ENCODE measurements at regions not wholly inside any gene's neighbourhood (a gene's known extent, or its start where the extent isn't known, plus 50 kb on each side); places are given as distances from the start of the nearest gene placed in this dataset.

- Histone ChIP-seq H3K27me3 (ENCODE audit: control insufficient read depth, insufficient read depth, low read length) (no peaks in the 10 kb centered on the region), H3K9me3 (ENCODE audit: control insufficient read depth, low read length) (no peaks in the 10 kb centered on the region), H3K36me3 (ENCODE audit: control insufficient read depth, insufficient read depth, low read length) (no peaks in the 10 kb centered on the region), H3K9ac (ENCODE audit: low read length) (no peak overlapping the region), H3K4me3 (ENCODE audit: low read length) (no peak overlapping the region), H3K4me1 (ENCODE audit: control insufficient read depth, insufficient read depth, low read length) (no peaks in the 10 kb centered on the region)
These were observed 457.2 kb upstream of the TRIB2 start for GRCh38 chr2:12259493-12259892.

DNA sequence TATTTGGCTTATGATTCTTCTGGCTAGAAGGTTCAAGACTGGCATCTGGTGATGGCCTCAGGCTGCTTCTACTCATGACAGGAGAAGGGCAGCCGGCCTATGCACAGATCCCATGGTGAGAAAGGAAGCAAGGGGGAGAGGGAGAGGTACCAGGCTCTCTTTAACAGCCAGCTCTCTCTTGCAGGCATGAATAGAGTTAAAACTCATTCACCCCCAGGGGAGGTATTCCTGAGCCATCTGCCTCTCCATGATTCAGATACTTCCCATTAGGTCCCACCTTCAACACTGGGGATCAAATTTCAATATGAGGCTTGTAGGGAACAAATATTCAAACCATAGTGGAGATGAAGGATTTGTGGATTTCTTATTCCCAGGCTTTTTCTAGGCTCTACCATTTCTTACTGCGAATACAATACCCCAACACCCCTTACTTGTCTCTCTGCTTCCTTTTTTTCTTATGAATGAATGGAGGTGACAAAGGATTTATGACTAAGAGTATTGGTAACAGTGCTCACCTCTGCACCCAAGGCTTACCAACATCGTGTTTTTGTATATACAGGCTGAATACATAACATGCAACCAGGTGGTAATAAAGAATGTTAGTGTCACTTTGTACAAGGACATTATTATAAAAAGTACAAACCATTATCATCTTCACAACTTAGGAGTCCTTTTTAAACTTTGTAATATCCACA lies 454.6 kb upstream of the TRIB2 start:
- Histone ChIP-seq H3K36me3 (ENCODE audit: control insufficient read depth, insufficient read depth, low read length) (no peaks in the 10 kb centered on the region), H3K9ac (ENCODE audit: low read length) (no peak overlapping the region), H3K27me3 (ENCODE audit: control insufficient read depth, insufficient read depth, low read length) (no peaks in the 10 kb centered on the region), H3K4me3 (ENCODE audit: low read length) (no peak overlapping the region), H3K4me1 (ENCODE audit: control insufficient read depth, insufficient read depth, low read length) (no peaks in the 10 kb centered on the region), H3K9me3 (ENCODE audit: control insufficient read depth, low read length) (no peaks in the 10 kb centered on the region)

DNA sequence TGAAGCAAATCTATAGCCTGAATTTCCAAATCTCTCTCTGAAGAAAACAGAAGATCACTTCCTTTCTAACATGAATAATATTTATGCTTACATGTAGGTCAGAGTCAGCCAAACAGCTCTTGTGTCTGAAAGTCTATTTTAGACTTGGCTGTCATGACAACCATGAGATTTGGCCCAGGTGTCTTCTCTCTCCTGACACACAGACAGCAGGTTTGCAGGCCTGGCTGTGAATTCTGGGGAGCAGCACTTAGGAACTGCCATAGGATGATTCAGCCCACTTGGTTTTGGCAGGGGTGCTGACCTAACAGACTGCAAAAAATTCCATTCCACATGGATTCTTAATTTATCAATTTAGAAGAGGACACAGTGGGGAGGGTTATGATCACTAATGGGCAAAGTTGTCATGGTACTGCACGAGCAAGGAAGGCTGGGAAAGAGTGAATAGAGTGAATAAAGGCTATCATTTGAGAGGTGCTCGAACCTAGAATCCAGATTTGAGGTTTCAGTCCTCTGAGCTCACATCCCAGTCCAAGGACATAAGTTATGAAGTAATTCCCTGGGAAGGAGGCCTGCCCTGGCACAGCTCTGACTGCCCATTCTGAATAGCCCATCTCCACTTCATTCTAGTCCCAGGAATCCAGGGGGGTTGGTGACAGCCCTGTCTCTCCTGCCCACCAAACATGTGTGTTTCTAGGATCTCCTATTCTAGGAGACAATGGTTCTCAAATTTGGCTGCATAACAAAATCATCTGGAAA lies 453.9 kb upstream of the TRIB2 start:
- Histone ChIP-seq H3K9ac (ENCODE audit: low read length) (no peak overlapping the region), H3K4me1 (ENCODE audit: control insufficient read depth, insufficient read depth, low read length) (no peaks in the 10 kb centered on the region), H3K36me3 (ENCODE audit: control insufficient read depth, insufficient read depth, low read length) (no peaks in the 10 kb centered on the region), H3K27me3 (ENCODE audit: control insufficient read depth, insufficient read depth, low read length) (no peaks in the 10 kb centered on the region), H3K4me3 (ENCODE audit: low read length) (no peak overlapping the region), H3K9me3 (ENCODE audit: control insufficient read depth, low read length) (no peaks in the 10 kb centered on the region)

- Histone ChIP-seq H3K4me1 (ENCODE audit: control insufficient read depth, insufficient read depth, low read length) (no peaks in the 10 kb centered on the region), H3K9ac (ENCODE audit: low read length) (no peak overlapping the region), H3K36me3 (ENCODE audit: control insufficient read depth, insufficient read depth, low read length) (no peaks in the 10 kb centered on the region), H3K4me3 (ENCODE audit: low read length) (no peak overlapping the region), H3K27me3 (ENCODE audit: control insufficient read depth, insufficient read depth, low read length) (no peaks in the 10 kb centered on the region), H3K9me3 (ENCODE audit: control insufficient read depth, low read length) (no peaks in the 10 kb centered on the region)
These were observed 453.0 kb upstream of the TRIB2 start for GRCh38 chr2:12263730-12264129.

- Histone ChIP-seq H3K27me3 (ENCODE audit: control insufficient read depth, insufficient read depth, low read length) (no peaks in the 10 kb centered on the region), H3K4me1 (ENCODE audit: control insufficient read depth, insufficient read depth, low read length) (no peaks in the 10 kb centered on the region), H3K9me3 (ENCODE audit: control insufficient read depth, low read length) (no peaks in the 10 kb centered on the region), H3K4me3 (ENCODE audit: low read length) (no peak overlapping the region), H3K9ac (ENCODE audit: low read length) (no peak overlapping the region), H3K36me3 (ENCODE audit: control insufficient read depth, insufficient read depth, low read length) (no peaks in the 10 kb centered on the region)
These were observed 452.6 kb upstream of the TRIB2 start for GRCh38 chr2:12264146-12264545.

- Histone ChIP-seq H3K9me3 (ENCODE audit: control insufficient read depth, low read length) (no peaks in the 10 kb centered on the region), H3K4me1 (ENCODE audit: control insufficient read depth, insufficient read depth, low read length) (no peaks in the 10 kb centered on the region), H3K36me3 (ENCODE audit: control insufficient read depth, insufficient read depth, low read length) (no peaks in the 10 kb centered on the region), H3K9ac (ENCODE audit: low read length) (no peak overlapping the region), H3K4me3 (ENCODE audit: low read length) (no peak overlapping the region), H3K27me3 (ENCODE audit: control insufficient read depth, insufficient read depth, low read length) (no peaks in the 10 kb centered on the region)
These were observed 451.1 kb upstream of the TRIB2 start for GRCh38 chr2:12265646-12266045.

DNA sequence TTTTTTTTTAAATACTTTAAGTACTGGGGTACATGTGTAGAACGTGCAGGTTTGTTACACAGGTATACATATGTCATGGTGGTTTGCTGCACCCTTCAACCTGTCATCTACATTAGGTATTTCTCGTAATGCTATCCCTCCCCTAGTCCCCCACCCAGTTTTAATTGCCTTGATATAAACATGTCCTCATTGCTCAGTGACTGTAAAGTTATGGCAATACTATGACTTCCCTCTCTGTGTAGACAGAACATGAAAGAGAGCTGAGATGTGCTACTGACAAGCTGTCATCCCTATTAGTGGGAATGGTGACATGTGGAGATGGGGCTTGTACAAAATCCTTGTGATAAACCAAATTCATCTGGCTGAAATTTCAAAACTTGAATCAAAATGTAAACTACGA lies 449.7 kb upstream of the TRIB2 start:
- Histone ChIP-seq H3K27me3 (ENCODE audit: control insufficient read depth, insufficient read depth, low read length) (no peaks in the 10 kb centered on the region), H3K9me3 (ENCODE audit: control insufficient read depth, low read length) (no peaks in the 10 kb centered on the region), H3K36me3 (ENCODE audit: control insufficient read depth, insufficient read depth, low read length) (no peaks in the 10 kb centered on the region), H3K4me3 (ENCODE audit: low read length) (no peak overlapping the region), H3K9ac (ENCODE audit: low read length) (no peak overlapping the region), H3K4me1 (ENCODE audit: control insufficient read depth, insufficient read depth, low read length) (no peaks in the 10 kb centered on the region)

DNA sequence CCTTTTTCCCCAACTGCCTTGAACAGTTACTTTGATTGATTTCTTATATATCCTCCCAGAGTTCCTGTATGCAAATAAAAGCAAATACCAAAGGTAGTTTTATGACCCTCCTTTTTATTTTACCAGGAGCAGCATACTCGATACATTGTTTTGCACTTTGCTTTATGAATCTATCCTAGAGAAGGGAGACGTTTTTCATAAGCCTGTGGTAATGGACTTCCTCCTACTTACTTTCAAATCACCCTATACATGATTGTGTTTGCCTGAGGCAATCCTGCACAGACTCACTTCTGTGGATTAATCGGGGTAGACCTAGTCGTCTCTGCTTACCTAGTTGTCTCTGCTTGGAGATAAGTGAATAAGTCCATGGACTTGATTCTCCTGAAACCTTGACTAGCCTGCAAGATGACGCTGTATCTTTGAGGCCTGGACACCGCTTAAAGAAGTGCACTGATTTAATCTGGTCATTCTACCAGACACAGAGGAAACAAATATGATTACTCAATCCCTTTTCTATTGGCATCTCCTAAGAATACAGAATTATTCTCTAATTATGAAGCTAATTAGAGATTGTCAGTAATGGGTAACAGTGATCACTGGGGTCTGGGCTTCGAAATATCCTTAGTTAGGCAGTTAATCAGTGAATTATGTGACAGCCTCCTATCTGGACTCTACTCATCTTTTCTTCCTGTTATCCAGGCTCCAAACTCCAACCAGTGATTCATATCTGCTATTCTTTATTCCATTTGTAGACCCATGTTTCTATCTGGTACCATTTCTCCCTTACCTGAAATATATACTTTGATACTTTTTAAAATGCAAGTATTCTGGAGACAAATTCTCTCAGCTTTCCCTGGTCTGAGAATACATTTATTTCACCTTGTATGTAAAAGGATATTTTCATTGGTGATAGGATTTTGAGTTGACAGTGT lies 447.4 kb upstream of the TRIB2 start:
- H3K36me3 ChIP-seq (ENCODE audit: control insufficient read depth, insufficient read depth, low read length) = no peaks in the 10 kb centered on the region
- H3K27me3 ChIP-seq (ENCODE audit: control insufficient read depth, insufficient read depth, low read length) = no peaks in the 10 kb centered on the region
- H3K4me3 ChIP-seq (ENCODE audit: low read length) = no peak overlapping the region
- H3K9me3 ChIP-seq (ENCODE audit: control insufficient read depth, low read length) = no peaks in the 10 kb centered on the region
- no peak overlapping the region for H3K9ac ChIP-seq (ENCODE audit: low read length)
- H3K4me1 ChIP-seq (ENCODE audit: control insufficient read depth, insufficient read depth, low read length) = no peaks in the 10 kb centered on the region

GRCh38 chr2:12270876-12271588 lies 445.7 kb upstream of the TRIB2 start:
- no peaks in the 10 kb centered on the region for H3K9me3 ChIP-seq (ENCODE audit: control insufficient read depth, low read length)
- H3K27me3 ChIP-seq (ENCODE audit: control insufficient read depth, insufficient read depth, low read length) = no peaks in the 10 kb centered on the region
- no peaks in the 10 kb centered on the region for H3K4me1 ChIP-seq (ENCODE audit: control insufficient read depth, insufficient read depth, low read length)
- no peak overlapping the region for H3K9ac ChIP-seq (ENCODE audit: low read length)
- no peak overlapping the region for H3K4me3 ChIP-seq (ENCODE audit: low read length)
- no peaks in the 10 kb centered on the region for H3K36me3 ChIP-seq (ENCODE audit: control insufficient read depth, insufficient read depth, low read length)

GRCh38 chr2:12271589-12271984 lies 445.1 kb upstream of the TRIB2 start:
- no peaks in the 10 kb centered on the region for H3K4me1 ChIP-seq (ENCODE audit: control insufficient read depth, insufficient read depth, low read length)
- H3K27me3 ChIP-seq (ENCODE audit: control insufficient read depth, insufficient read depth, low read length) = no peaks in the 10 kb centered on the region
- H3K9ac ChIP-seq (ENCODE audit: low read length) = no peak overlapping the region
- H3K9me3 ChIP-seq (ENCODE audit: control insufficient read depth, low read length) = no peaks in the 10 kb centered on the region
- H3K36me3 ChIP-seq (ENCODE audit: control insufficient read depth, insufficient read depth, low read length) = no peaks in the 10 kb centered on the region
- no peak overlapping the region for H3K4me3 ChIP-seq (ENCODE audit: low read length)

- no peaks in the 10 kb centered on the region for H3K9me3 ChIP-seq (ENCODE audit: control insufficient read depth, low read length)
- no peaks in the 10 kb centered on the region for H3K27me3 ChIP-seq (ENCODE audit: control insufficient read depth, insufficient read depth, low read length)
- no peak overlapping the region for H3K9ac ChIP-seq (ENCODE audit: low read length)
- no peaks in the 10 kb centered on the region for H3K36me3 ChIP-seq (ENCODE audit: control insufficient read depth, insufficient read depth, low read length)
- no peak overlapping the region for H3K4me3 ChIP-seq (ENCODE audit: low read length)
- no peaks in the 10 kb centered on the region for H3K4me1 ChIP-seq (ENCODE audit: control insufficient read depth, insufficient read depth, low read length)
These were observed 443.6 kb upstream of the TRIB2 start for GRCh38 chr2:12273111-12273510.

Measured in mucosa of stomach (tissue), 1 donor.